Thyroid gland (tissue), 4 donors: ENCODE measurements at regions not wholly inside any gene's neighbourhood (a gene's known extent, or its start where the extent isn't known, plus 50 kb on each side); places are given as distances from the start of the nearest gene placed in this dataset.
A peak's percentile ranks its signal among the peaks of the same experiment; 100 is the strongest.

Experiments used
- DNase-seq, 2 donors: peaks; one replicate each; pipeline ENCODE4 v3.0.0-alpha.2; 2019
- H3K27ac ChIP-seq, 3 donors: fragments of 200-600 bp; sonication (generic); 1 replicate in 2 of 3; 2 replicates in 1 of 3; pipeline ENCODE4 v1.5.1; 2016 to 2019; ENCODE audit warnings: mild to moderate bottlenecking in 1 of 3, moderate library complexity in 1 of 3
- H3K27me3 ChIP-seq: fragments of 200-600 bp; sonication (generic); one replicate; pipeline ENCODE4 v1.5.1; 2019
- H3K36me3 ChIP-seq, 2 donors: fragments of 200-600 bp; sonication (generic); one replicate each; pipeline ENCODE4 v1.5.1; 2016 to 2019
- H3K4me1 ChIP-seq, 2 donors: fragments of 200-600 bp; sonication (generic); one replicate each; pipeline ENCODE4 v1.5.1; 2017 to 2019
- H3K4me3 ChIP-seq, 3 donors: fragments of 200-600 bp; sonication (generic); replicated peaks in 1 of 3; 1 replicate in 2 of 3; 2 replicates in 1 of 3; pipeline ENCODE4 v1.5.1; 2016; ENCODE audit warnings: mild to moderate bottlenecking in 1 of 3
- H3K9me3 ChIP-seq: fragments of 200-600 bp; sonication (generic); one replicate; pipeline ENCODE4 v1.5.1; 2017
- POLR2A ChIP-seq, 2 donors: fragments of 450-650 bp; IDR thresholded peaks; one replicate each; pipeline ENCODE4 v1.6.1; 2017; ENCODE audit warnings: antibody characterized with exemption in 2 of 2, mild to moderate bottlenecking in 2 of 2, moderate library complexity in 1 of 2
- WGBS, 2 donors: methylation state at CpG; one replicate each; pipeline ENCODE4 v1.1.5; 2017; 5-methylcytosine and 5-hydroxymethylcytosine counted together
- intact Hi-C: fragments of 100-400 bp; cut with DNase I; formaldehyde crosslinking; loops from one replicate; pipeline ENCODE4 v1.15.1; 2023
- TF ChIP-seq, protein P1 (sequence below), 6 experiments: fragments of 200-600 bp in 3 of 6; fragments of 450-650 bp in 3 of 6; sonication (generic) in 3 of 6; IDR thresholded peaks; one replicate each; pipeline ENCODE4 v1.5.1; 2016 to 2019; ENCODE audit warnings: antibody characterized with exemption in 6 of 6, mild to moderate bottlenecking in 2 of 6, inconsistent platforms in 1 of 6, moderate library complexity in 1 of 6

DNA sequence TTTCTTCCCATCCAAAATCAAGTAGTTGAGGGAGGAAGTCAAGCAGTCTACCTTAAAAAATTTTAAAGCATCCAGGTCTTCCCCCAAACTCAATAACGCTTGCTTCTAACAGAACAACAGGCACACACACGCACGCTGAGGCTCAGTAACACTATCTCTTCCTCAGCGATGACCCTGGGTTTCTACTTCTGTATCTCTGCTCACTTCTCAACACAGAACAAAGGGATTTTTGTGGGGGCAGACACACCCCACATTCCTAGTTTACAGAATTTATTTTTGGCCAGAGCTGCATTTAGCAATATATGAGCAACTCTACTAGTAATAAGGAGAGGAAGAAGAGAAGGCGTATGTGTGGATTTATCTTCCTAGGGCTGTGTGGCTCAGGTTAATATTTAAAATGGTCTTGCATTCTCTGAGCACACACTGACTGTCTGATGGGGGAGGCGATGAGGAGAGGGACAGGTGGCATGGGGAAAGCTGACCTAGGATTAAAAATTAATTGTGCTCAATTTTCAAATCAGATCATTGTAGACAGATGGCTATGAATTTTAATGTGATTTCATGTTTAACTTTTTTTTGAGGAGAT, 71.3 kb upstream of the PPM1B start:
- Histone ChIP-seq H3K36me3 (no peaks in the 10 kb centered on the region), H3K9me3 (no peaks in the 10 kb centered on the region), H3K27ac (no peak overlapping the region), H3K27me3 (no peaks in the 10 kb centered on the region), H3K4me3 (no peak overlapping the region), H3K4me1 (no peaks in the 10 kb centered on the region)
- intact Hi-C loops, result no loop called here
- TF ChIP-seq, protein P1, sequence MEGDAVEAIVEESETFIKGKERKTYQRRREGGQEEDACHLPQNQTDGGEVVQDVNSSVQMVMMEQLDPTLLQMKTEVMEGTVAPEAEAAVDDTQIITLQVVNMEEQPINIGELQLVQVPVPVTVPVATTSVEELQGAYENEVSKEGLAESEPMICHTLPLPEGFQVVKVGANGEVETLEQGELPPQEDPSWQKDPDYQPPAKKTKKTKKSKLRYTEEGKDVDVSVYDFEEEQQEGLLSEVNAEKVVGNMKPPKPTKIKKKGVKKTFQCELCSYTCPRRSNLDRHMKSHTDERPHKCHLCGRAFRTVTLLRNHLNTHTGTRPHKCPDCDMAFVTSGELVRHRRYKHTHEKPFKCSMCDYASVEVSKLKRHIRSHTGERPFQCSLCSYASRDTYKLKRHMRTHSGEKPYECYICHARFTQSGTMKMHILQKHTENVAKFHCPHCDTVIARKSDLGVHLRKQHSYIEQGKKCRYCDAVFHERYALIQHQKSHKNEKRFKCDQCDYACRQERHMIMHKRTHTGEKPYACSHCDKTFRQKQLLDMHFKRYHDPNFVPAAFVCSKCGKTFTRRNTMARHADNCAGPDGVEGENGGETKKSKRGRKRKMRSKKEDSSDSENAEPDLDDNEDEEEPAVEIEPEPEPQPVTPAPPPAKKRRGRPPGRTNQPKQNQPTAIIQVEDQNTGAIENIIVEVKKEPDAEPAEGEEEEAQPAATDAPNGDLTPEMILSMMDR (IDR thresholded peaks at IDR 0.05), result no peak
- TF ChIP-seq POLR2A (IDR thresholded peaks at IDR 0.05), result no peak
- 89 to 92% methylated on average over 6 of the region's 6 CpGs for WGBS, 2 donors
- DNase-seq, result no peak

DNA sequence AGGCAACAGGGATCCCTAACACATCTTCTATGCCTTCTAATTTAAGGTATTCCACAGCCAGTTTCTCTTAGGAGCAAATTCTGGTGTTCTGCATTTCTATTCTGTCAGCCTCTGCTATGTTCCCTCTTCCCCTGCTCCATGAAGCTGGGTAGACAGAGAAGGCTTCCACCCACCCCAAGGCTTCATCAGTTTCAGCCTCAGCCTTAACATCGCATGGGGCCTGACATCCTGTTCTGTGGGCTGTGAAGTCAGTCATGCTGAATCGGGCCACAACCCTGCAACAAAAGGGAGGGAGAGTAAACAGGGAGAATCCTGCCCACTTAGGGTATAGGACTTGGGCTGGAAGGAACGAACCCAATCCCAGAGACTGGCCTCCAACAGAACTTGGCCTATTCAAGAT, 70.6 kb upstream of the PPM1B start:
- Histone ChIP-seq H3K4me3 (no peak overlapping the region), H3K27me3 (no peaks in the 10 kb centered on the region), H3K4me1 (no peaks in the 10 kb centered on the region), H3K27ac (no peak overlapping the region), H3K9me3 (no peaks in the 10 kb centered on the region), H3K36me3 (no peaks in the 10 kb centered on the region)
- DNase-seq, result no peak
- 63 to 68% methylated on average over 3 of the region's 3 CpGs for WGBS, 2 donors
- TF ChIP-seq POLR2A (IDR thresholded peaks at IDR 0.05), result no peak
- TF ChIP-seq, protein P1 (IDR thresholded peaks at IDR 0.05), result no peak
- intact Hi-C loops, result no loop called here

DNA sequence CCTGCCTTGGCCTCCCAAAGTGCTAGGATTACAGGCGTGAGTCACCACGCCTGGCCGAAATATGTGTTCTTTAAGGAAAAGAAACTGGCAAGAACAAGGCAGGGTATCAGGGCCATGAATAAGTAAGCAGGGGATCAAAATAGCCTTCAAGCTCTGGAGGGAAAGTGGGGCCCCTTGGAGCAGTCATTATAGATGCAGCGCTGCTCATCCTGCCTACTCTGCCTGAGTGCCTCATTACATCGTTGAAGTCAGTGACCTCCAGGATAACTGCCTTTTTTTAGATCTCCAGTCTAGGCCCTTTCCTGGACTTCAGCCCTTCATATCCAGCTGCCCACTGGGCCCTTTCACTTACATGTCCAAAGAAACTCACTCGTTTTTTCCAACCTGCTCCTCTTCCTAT, 69.8 kb upstream of the PPM1B start:
- intact Hi-C loops, result no loop called here

GRCh38 chr2:44100351-44100750, 68.3 kb upstream of the PPM1B start:
- no peaks in the 10 kb centered on the region for H3K36me3 ChIP-seq
- H3K27me3 ChIP-seq, result no peaks in the 10 kb centered on the region
- TF ChIP-seq, protein P1 (IDR thresholded peaks at IDR 0.05), result no peak
- TF ChIP-seq POLR2A (IDR thresholded peaks at IDR 0.05), result no peak
- H3K4me3 ChIP-seq, result no peak overlapping the region
- peak in 1 of 2 donors; percentile 10 for DNase-seq
- 60 to 62% methylated on average over 3 of the region's 3 CpGs for WGBS, 2 donors
- no peaks in the 10 kb centered on the region for H3K9me3 ChIP-seq
- H3K27ac ChIP-seq, result no peak overlapping the region
- intact Hi-C loops, result no loop called here
- no peaks in the 10 kb centered on the region for H3K4me1 ChIP-seq

More for the DNA sequence above, 69.8 kb upstream of the PPM1B start:
- H3K27ac ChIP-seq, result no peak overlapping the region
- no peaks in the 10 kb centered on the region for H3K36me3 ChIP-seq
- WGBS, 2 donors, result 87 to 92% methylated on average over 6 of the region's 6 CpGs
- DNase-seq, result no peak
- TF ChIP-seq, protein P1 (IDR thresholded peaks at IDR 0.05), result no peak
- no peak for TF ChIP-seq POLR2A (IDR thresholded peaks at IDR 0.05)
- H3K4me1 ChIP-seq, result no peaks in the 10 kb centered on the region
- H3K4me3 ChIP-seq, result no peak overlapping the region
- no peaks in the 10 kb centered on the region for H3K27me3 ChIP-seq
- H3K9me3 ChIP-seq, result no peaks in the 10 kb centered on the region

DNA sequence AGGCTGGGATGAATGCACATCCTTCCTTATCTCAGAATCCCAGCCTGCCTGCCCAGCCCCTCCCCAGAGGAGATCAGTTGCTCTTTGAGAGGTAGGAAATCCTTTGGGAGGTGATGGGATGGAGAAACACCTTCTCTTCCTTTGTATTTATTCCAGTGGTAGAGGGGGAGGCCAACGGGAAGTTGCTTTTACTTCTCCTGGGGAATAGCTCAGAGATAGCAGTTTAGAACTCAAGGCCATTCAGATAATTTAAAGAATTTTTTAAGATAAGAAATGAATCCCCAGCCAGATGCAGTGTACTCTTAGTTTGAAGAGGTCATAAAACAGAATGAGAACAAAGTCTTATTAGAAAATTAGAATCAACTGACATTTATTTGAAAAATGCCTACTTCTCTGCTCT, 67.4 kb upstream of the PPM1B start:
- WGBS, 2 donors, result 64 to 65% methylated on average over 1 of the region's 1 CpG

More for the DNA sequence above, 67.4 kb upstream of the PPM1B start:
- no peaks in the 10 kb centered on the region for H3K9me3 ChIP-seq
- TF ChIP-seq, protein P1 (IDR thresholded peaks at IDR 0.05), result no peak
- TF ChIP-seq POLR2A (IDR thresholded peaks at IDR 0.05), result no peak
- H3K27me3 ChIP-seq, result no peaks in the 10 kb centered on the region
- no peak overlapping the region for H3K27ac ChIP-seq
- H3K36me3 ChIP-seq, result no peaks in the 10 kb centered on the region
- H3K4me1 ChIP-seq, result no peaks in the 10 kb centered on the region
- intact Hi-C loops, result no loop called here
- H3K4me3 ChIP-seq, result no peak overlapping the region
- no peak for DNase-seq
